Endothelial cell of umbilical vein (primary cell): ENCODE measurements at regions not wholly inside any gene's neighbourhood (a gene's known extent, or its start where the extent isn't known, plus 50 kb on each side); places are given as distances from the start of the nearest gene placed in this dataset.

Source experiments
- BruUV-seq: library from RNA; stranded (reverse); fragments of 400-500 nt; replicated peaks from 2 replicates; lab custom pipeline; 2021; lab: Mats Ljungman, UMichigan
- CTCF ChIA-PET: fragments of 300-600, 350-600 bp; sonication (Branson Sonifier 250); formaldehyde crosslinking; loops from one replicate; lab custom pipeline; 2021; ENCODE audit warnings: antibody characterized with exemption, inconsistent platforms; lab: Charles Lee
- POLR2A ChIA-PET: fragments of 300-600, 350-600 bp; sonication (Branson Sonifier 250); formaldehyde crosslinking; loops from one replicate; lab custom pipeline; 2021; ENCODE audit warnings: antibody characterized with exemption, inconsistent platforms; lab: Charles Lee
- DNase-seq: peaks from one replicate; pipeline ENCODE4 v3.0.0-alpha.2; 2011; ENCODE audit warnings: low read depth, low spot score
- FAIRE-seq: peaks from 2 replicates; lab custom pipeline; 2011; peaks lifted over from hg19 to GRCh38; lab: Jason Lieb, UNC
- H2AFZ ChIP-seq: 2 replicates; pipeline ENCODE4 v1.6.0; 2012; ENCODE audit warnings: low read depth, low read length, control low read depth, inconsistent platforms
- H3K27ac ChIP-seq: 2 replicates; pipeline ENCODE4 v1.5.1; 2011; ENCODE audit warnings: low read depth, mild to moderate bottlenecking, control low read depth, low read length, moderate library complexity; ENCODE audit not compliant: insufficient read depth
- H3K27me3 ChIP-seq, 2 experiments: 2 replicates each; pipeline versions ENCODE4 v1.6.0 to v1.6.1; 2011; ENCODE audit warnings: low read length in 2 of 2, mixed read lengths in 1 of 2; ENCODE audit not compliant: control insufficient read depth in 2 of 2, insufficient read depth in 2 of 2
- H3K36me3 ChIP-seq, 2 experiments: 2 replicates in 1 of 2; 3 replicates in 1 of 2; pipeline ENCODE4 v1.5.1; 2011; ENCODE audit warnings: low read length in 2 of 2, mild to moderate bottlenecking in 1 of 2, moderate library complexity in 1 of 2; ENCODE audit not compliant: control insufficient read depth in 2 of 2, insufficient read depth in 2 of 2; ENCODE audit errors: extremely low read depth in 1 of 2
- H3K4me1 ChIP-seq: 3 replicates; pipeline ENCODE4 v1.5.1; 2011; ENCODE audit warnings: mild to moderate bottlenecking, low read length; ENCODE audit not compliant: control insufficient read depth, insufficient read depth; ENCODE audit errors: extremely low read depth
- H3K4me2 ChIP-seq: 2 replicates; pipeline ENCODE4 v1.6.1; 2011; ENCODE audit warnings: low read length, control low read depth, mixed read lengths; ENCODE audit not compliant: insufficient read depth
- H3K4me3 ChIP-seq, 3 experiments: fragments of 200-600 bp in 1 of 3; sonication (generic), shearing (Covaris generic) in 1 of 3; replicated peaks in 1 of 3; 2 replicates each; pipeline ENCODE4 v1.5.1; 2011 to 2016; ENCODE audit warnings: control low read depth in 3 of 3, low read length in 3 of 3, mild to moderate bottlenecking in 2 of 3, inconsistent platforms in 1 of 3, low read depth in 1 of 3, moderate library complexity in 1 of 3; ENCODE audit not compliant: insufficient read depth in 1 of 3
- H3K79me2 ChIP-seq: 2 replicates; pipeline ENCODE4 v1.6.0; 2012; ENCODE audit warnings: low read length, inconsistent platforms; ENCODE audit not compliant: control insufficient read depth, insufficient read depth
- H3K9ac ChIP-seq: replicated peaks from 2 replicates; pipeline ENCODE3; 2011; ENCODE audit warnings: low read length, control low read depth; ENCODE audit not compliant: insufficient read depth; ENCODE audit errors: extremely low read depth
- H3K9me1 ChIP-seq: replicated peaks from 3 replicates; pipeline ENCODE4 v1.6.0; 2011; ENCODE audit warnings: mild to moderate bottlenecking, low read length; ENCODE audit not compliant: control insufficient read depth, insufficient read depth; ENCODE audit errors: extremely low read depth
- H3K9me3 ChIP-seq: replicated peaks from 2 replicates; pipeline ENCODE4 v1.5.1; 2012; ENCODE audit warnings: low read length, inconsistent platforms; ENCODE audit not compliant: control insufficient read depth, insufficient read depth
- H4K20me1 ChIP-seq: replicated peaks from 2 replicates; pipeline ENCODE3; 2011; ENCODE audit warnings: mild to moderate bottlenecking, low read length; ENCODE audit not compliant: control insufficient read depth, insufficient read depth; ENCODE audit errors: extremely low read depth
- CTCF ChIP-seq, 2 donors: IDR thresholded peaks; 1 replicate in 1 of 2; 2 replicates in 1 of 2; pipeline ENCODE4 v1.5.1; 2011; ENCODE audit warnings: low read length in 2 of 2, mild to moderate bottlenecking in 2 of 2, moderate library complexity in 2 of 2, control low read depth in 1 of 2, inconsistent platforms in 1 of 2, low read depth in 1 of 2; ENCODE audit not compliant: insufficient read depth in 1 of 2; ENCODE audit errors: extremely low read depth in 1 of 2
- EZH2 ChIP-seq: IDR thresholded peaks from 2 replicates; pipeline ENCODE4 v1.6.1; 2012; ENCODE audit warnings: borderline replicate concordance, low read depth, mild to moderate bottlenecking, moderate library complexity, low read length, inconsistent platforms; ENCODE audit not compliant: severe bottlenecking
- FOS ChIP-seq: IDR thresholded peaks from 2 replicates; pipeline ENCODE4 v1.6.1; 2011; ENCODE audit warnings: mild to moderate bottlenecking, low read length, moderate library complexity, borderline replicate concordance; ENCODE audit not compliant: insufficient read depth
- GATA2 ChIP-seq: IDR thresholded peaks from 2 replicates; pipeline ENCODE4 v1.7.0; 2011; ENCODE audit warnings: low read depth, mild to moderate bottlenecking, moderate library complexity, mixed read lengths, low read length; ENCODE audit not compliant: insufficient read length, insufficient read depth
- JUN ChIP-seq: IDR thresholded peaks from 2 replicates; pipeline ENCODE4 v1.6.1; 2011; ENCODE audit warnings: borderline replicate concordance, low read depth; ENCODE audit not compliant: insufficient read length, insufficient read depth
- MAX ChIP-seq: IDR thresholded peaks from 2 replicates; pipeline ENCODE4 v1.6.1; 2011; ENCODE audit not compliant: insufficient read depth, insufficient read length
- POLR2A ChIP-seq: IDR thresholded peaks from 2 replicates; pipeline ENCODE4 v1.6.1; 2012; ENCODE audit warnings: low read depth, mild to moderate bottlenecking, control low read depth, low read length
- POLR2AphosphoS5 ChIP-seq: IDR thresholded peaks from 2 replicates; pipeline ENCODE4 v1.6.1; 2012; ENCODE audit warnings: low read depth, mild to moderate bottlenecking, control low read depth, low read length, moderate library complexity; ENCODE audit not compliant: insufficient read depth
- dilution Hi-C: fragments of 300-500 bp; cut with MboI; formaldehyde crosslinking; loops from one replicate; pipeline ENCODE4 v1.15.0; 2019; ENCODE audit warnings: low sequenced_read_pairs; ENCODE audit not compliant: extremely low pct_ligation_motif_present
- intact Hi-C: fragments of 100-400 bp; cut with micrococcal nuclease; formaldehyde crosslinking; loops from one replicate; pipeline ENCODE4 v1.10.0; 2022

GRCh38 chr17:12421646-12422306, 243.9 kb upstream of the MYOCD start:
- BruUV-seq = no TSS peak
- H3K27ac ChIP-seq = no peak overlapping the region
- no peak for DNase-seq
- FAIRE-seq = no peak
- H3K79me2 ChIP-seq = no peaks in the 10 kb centered on the region
- no peaks in the 10 kb centered on the region for H3K36me3 ChIP-seq
- H3K9me3 ChIP-seq = no peaks in the 10 kb centered on the region
- H3K9ac ChIP-seq = no peak overlapping the region
- intact Hi-C loops (no loop called here), dilution Hi-C loops (no loop called here)
- no peak overlapping the region for H3K4me2 ChIP-seq
- TF ChIP-seq JUN (no peak), GATA2 (no peak), POLR2AphosphoS5 (no peak), EZH2 (no peak), FOS (no peak), CTCF (IDR thresholded peaks at IDR 0.05; ENCODE audit: extremely low read depth in 1 of 2, insufficient read depth in 1 of 2, low read depth in 1 of 2, low read length in 2 of 2) (no peak), MAX (no peak), POLR2A (no peak)
- no peaks in the 10 kb centered on the region for H3K27me3 ChIP-seq
- H3K9me1 ChIP-seq = no peaks in the 10 kb centered on the region
- ChIA-PET CTCF (no interaction called here), POLR2A (no interaction called here)
- no peak overlapping the region for H2AFZ ChIP-seq
- no peaks in the 10 kb centered on the region for H3K4me1 ChIP-seq
- H3K4me3 ChIP-seq = no peak overlapping the region
- H4K20me1 ChIP-seq = no peaks in the 10 kb centered on the region
